Limb (tissue), 2 donors: ENCODE measurements at regions not wholly inside any gene's neighbourhood (a gene's known extent, or its start where the extent isn't known, plus 50 kb on each side); places are given as distances from the start of the nearest gene placed in this dataset.

Experiments
- DNase-seq, 2 donors: peaks; one replicate each; pipeline ENCODE4 v3.0.0-alpha.2; 2016; ENCODE audit errors: extremely low spot score in 2 of 2

- DNase-seq: no peak
These were observed 310.0 kb upstream of the TSHZ3 start for GRCh38 chr19:31658993-31659896.

GRCh38 chr19:31659897-31660210, 310.6 kb upstream of the TSHZ3 start:
- no peak for DNase-seq

GRCh38 chr19:31664096-31664495, 314.9 kb upstream of the TSHZ3 start:
- no peak for DNase-seq

GRCh38 chr19:31664997-31665396, 315.8 kb upstream of the TSHZ3 start:
- no peak for DNase-seq

- no peak for DNase-seq
These were observed 316.9 kb upstream of the TSHZ3 start for GRCh38 chr19:31666126-31666525.

- no peak for DNase-seq
These were observed 317.9 kb upstream of the TSHZ3 start for GRCh38 chr19:31667106-31667505.

- no peak for DNase-seq
These were observed 319.7 kb upstream of the TSHZ3 start for GRCh38 chr19:31668921-31669320.

GRCh38 chr19:31670931-31671330, 321.7 kb upstream of the TSHZ3 start:
- no peak for DNase-seq

- DNase-seq: no peak
These were observed 322.3 kb upstream of the TSHZ3 start for GRCh38 chr19:31671411-31672035.

GRCh38 chr19:31674503-31675192, 325.4 kb upstream of the TSHZ3 start:
- DNase-seq: no peak

- DNase-seq: no peak
These were observed 326.1 kb upstream of the TSHZ3 start for GRCh38 chr19:31675193-31675913.

GRCh38 chr19:31676271-31677004, 327.2 kb upstream of the TSHZ3 start:
- no peak for DNase-seq

- DNase-seq: no peak
These were observed 329.2 kb upstream of the TSHZ3 start for GRCh38 chr19:31678421-31678820.

- DNase-seq: no peak
These were observed 331.9 kb upstream of the TSHZ3 start for GRCh38 chr19:31681121-31681520.

- DNase-seq: no peak
These were observed 344.1 kb upstream of the TSHZ3 start for GRCh38 chr19:31693131-31693932.

- DNase-seq: no peak
These were observed 344.7 kb upstream of the TSHZ3 start for GRCh38 chr19:31693933-31694269.

GRCh38 chr19:31694761-31695160, 345.5 kb upstream of the TSHZ3 start:
- DNase-seq: no peak

GRCh38 chr19:31699421-31699820, 350.2 kb upstream of the TSHZ3 start:
- DNase-seq: no peak

GRCh38 chr19:31701146-31701545, 351.9 kb upstream of the TSHZ3 start:
- DNase-seq: peak in 1 of 2 donors; percentile 36

- no peak for DNase-seq
These were observed 356.4 kb upstream of the TSHZ3 start for GRCh38 chr19:31705656-31706055.
